Esophagus muscularis mucosa (tissue), 4 donors: ENCODE measurements at regions not wholly inside any gene's neighbourhood (a gene's known extent, or its start where the extent isn't known, plus 50 kb on each side); places are given as distances from the start of the nearest gene placed in this dataset.
A peak's percentile ranks its signal among the peaks of the same experiment; 100 is the strongest.

ENCODE experiments used
- DNase-seq: peaks from one replicate; pipeline ENCODE4 v3.0.0-alpha.2; 2017; ENCODE audit errors: extremely low spot score
- H3K27ac ChIP-seq, 4 donors: fragments of 200-600 bp; sonication (generic); replicated peaks in 1 of 4; 1 replicate in 3 of 4; 2 replicates in 1 of 4; pipeline ENCODE4 v1.5.1; 2016 to 2019; ENCODE audit warnings: mild to moderate bottlenecking in 1 of 4
- H3K27me3 ChIP-seq, 4 donors: fragments of 200-600 bp; sonication (generic); one replicate each; pipeline versions ENCODE4 v1.5.1 to v1.6.0; 2016 to 2019
- H3K36me3 ChIP-seq, 4 donors: fragments of 200-600 bp; sonication (generic); one replicate each; pipeline ENCODE4 v1.5.1; 2016 to 2019
- H3K4me1 ChIP-seq, 4 donors: fragments of 200-600 bp; sonication (generic); one replicate each; pipeline ENCODE4 v1.5.1; 2016 to 2019
- H3K4me3 ChIP-seq, 4 donors: fragments of 200-600 bp; sonication (generic); 1 replicate in 2 of 4; 2 replicates in 2 of 4; pipeline ENCODE4 v1.5.1; 2016 to 2019; ENCODE audit warnings: mild to moderate bottlenecking in 4 of 4, moderate library complexity in 1 of 4
- H3K9me3 ChIP-seq, 4 donors: fragments of 200-600 bp; sonication (generic); 1 replicate in 3 of 4; 2 replicates in 1 of 4; pipeline ENCODE4 v1.5.1; 2016 to 2019
- EP300 ChIP-seq: sonication (generic); formaldehyde crosslinking; IDR thresholded peaks from one replicate; pipeline ENCODE4 v1.6.1; 2017; ENCODE audit warnings: antibody characterized with exemption
- POLR2A ChIP-seq: fragments of 450-650 bp; IDR thresholded peaks from one replicate; pipeline ENCODE4 v1.6.1; 2017; ENCODE audit warnings: antibody characterized with exemption, moderate library complexity, mild to moderate bottlenecking, low read depth
- POLR2AphosphoS5 ChIP-seq, 2 donors: sonication (generic); formaldehyde crosslinking; IDR thresholded peaks; one replicate each; pipeline ENCODE4 v1.6.1; 2017; ENCODE audit warnings: antibody characterized with exemption in 2 of 2
- WGBS: methylation state at CpG from one replicate; pipeline ENCODE4 v1.1.5; 2018; 5-methylcytosine and 5-hydroxymethylcytosine counted together
- intact Hi-C: fragments of 100-400 bp; cut with DNase I; formaldehyde crosslinking; loops from one replicate; pipeline ENCODE4 v1.15.1; 2023
- TF ChIP-seq, protein P1 (sequence below), 3 experiments: fragments of 200-600 bp in 2 of 3; fragments of 450-650 bp in 1 of 3; sonication (generic) in 2 of 3; IDR thresholded peaks; one replicate each; pipeline ENCODE4 v1.5.1; 2017 to 2019; ENCODE audit warnings: antibody characterized with exemption in 3 of 3, mild to moderate bottlenecking in 2 of 3, moderate library complexity in 1 of 3

- no peak overlapping the region for H3K4me3 ChIP-seq
- H3K27ac ChIP-seq = no peak overlapping the region
- H3K27me3 ChIP-seq = no peaks in the 10 kb centered on the region
- 88% methylated on average over 2 of the region's 2 CpGs for WGBS
- no peaks in the 10 kb centered on the region for H3K9me3 ChIP-seq
- no peak for DNase-seq
- intact Hi-C loops = no loop called here
- H3K4me1 ChIP-seq = peaks cover 0 to 17% (median 16%) of the 10 kb centered on the region in 4 donors
- H3K36me3 ChIP-seq = no peaks in the 10 kb centered on the region
- TF ChIP-seq EP300 = no peak
- no peak for TF ChIP-seq POLR2A
- TF ChIP-seq, protein P1, sequence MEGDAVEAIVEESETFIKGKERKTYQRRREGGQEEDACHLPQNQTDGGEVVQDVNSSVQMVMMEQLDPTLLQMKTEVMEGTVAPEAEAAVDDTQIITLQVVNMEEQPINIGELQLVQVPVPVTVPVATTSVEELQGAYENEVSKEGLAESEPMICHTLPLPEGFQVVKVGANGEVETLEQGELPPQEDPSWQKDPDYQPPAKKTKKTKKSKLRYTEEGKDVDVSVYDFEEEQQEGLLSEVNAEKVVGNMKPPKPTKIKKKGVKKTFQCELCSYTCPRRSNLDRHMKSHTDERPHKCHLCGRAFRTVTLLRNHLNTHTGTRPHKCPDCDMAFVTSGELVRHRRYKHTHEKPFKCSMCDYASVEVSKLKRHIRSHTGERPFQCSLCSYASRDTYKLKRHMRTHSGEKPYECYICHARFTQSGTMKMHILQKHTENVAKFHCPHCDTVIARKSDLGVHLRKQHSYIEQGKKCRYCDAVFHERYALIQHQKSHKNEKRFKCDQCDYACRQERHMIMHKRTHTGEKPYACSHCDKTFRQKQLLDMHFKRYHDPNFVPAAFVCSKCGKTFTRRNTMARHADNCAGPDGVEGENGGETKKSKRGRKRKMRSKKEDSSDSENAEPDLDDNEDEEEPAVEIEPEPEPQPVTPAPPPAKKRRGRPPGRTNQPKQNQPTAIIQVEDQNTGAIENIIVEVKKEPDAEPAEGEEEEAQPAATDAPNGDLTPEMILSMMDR (IDR thresholded peaks at IDR 0.05) = no peak
- TF ChIP-seq POLR2AphosphoS5 (IDR thresholded peaks at IDR 0.05) = no peak
These were observed 151.8 kb downstream of the RDH14 start for GRCh38 chr2:18408638-18409037.

DNA sequence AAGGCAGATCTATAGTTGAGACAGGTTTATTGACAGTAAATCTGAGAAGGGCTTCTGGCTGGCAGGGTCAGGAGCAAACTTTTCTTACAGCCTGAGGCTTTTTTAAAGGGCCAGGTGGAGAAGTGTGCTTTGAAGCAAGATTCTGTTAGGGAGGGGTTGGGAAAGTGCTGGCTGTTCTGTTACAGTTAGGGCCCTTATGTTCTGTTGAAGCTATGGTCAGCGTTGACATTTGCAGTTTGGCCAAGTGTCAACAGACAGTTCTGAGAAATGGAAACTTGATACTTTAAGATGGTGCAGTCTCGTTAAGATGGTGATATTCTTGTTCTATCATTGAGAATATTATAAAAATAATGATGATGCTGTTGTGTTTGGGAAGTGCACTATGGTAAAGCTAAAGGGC lies 154.2 kb downstream of the RDH14 start:
- Histone ChIP-seq H3K27ac (no peak overlapping the region), H3K4me1 (peaks cover 0 to 10% (median 8%) of the 10 kb centered on the region in 4 donors), H3K27me3 (no peaks in the 10 kb centered on the region), H3K9me3 (no peaks in the 10 kb centered on the region), H3K36me3 (no peaks in the 10 kb centered on the region), H3K4me3 (no peak overlapping the region)
- TF ChIP-seq POLR2A (no peak), POLR2AphosphoS5 (IDR thresholded peaks at IDR 0.05) (no peak), EP300 (no peak)
- TF ChIP-seq, protein P1 (IDR thresholded peaks at IDR 0.05) = no peak
- intact Hi-C loops = no loop called here
- 30% methylated on average over 2 of the region's 2 CpGs for WGBS
- DNase-seq = no peak

DNA sequence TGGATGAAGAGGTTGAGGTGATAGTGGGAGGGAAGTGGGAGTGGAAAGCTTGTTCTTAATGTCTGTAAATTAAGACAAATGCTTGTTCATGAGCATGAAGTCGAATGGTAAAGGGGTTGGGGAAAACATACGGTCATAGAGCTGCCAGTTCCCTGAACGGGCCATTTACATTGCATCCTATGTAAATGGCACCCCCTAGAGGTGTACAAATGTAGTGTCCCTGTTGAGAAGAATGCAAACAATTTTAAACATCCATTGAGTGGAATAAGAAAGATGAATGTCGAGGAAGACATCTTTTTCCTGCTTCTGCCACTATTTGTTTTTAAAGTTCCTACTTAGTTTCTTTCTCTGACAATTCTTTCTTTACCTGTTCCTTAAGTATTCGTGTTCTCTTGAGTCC lies 155.7 kb downstream of the RDH14 start:
- Histone ChIP-seq H3K36me3 (no peaks in the 10 kb centered on the region), H3K27me3 (no peaks in the 10 kb centered on the region), H3K4me3 (no peak overlapping the region), H3K4me1 (peaks cover 0 to 10% (median 8%) of the 10 kb centered on the region in 4 donors), H3K9me3 (no peaks in the 10 kb centered on the region), H3K27ac (no peak overlapping the region)
- intact Hi-C loops = no loop called here
- TF ChIP-seq, protein P1 (IDR thresholded peaks at IDR 0.05) = peak in 1 of 3 experiments; percentile 10
- TF ChIP-seq EP300 = no peak
- DNase-seq = no peak
- WGBS = 84% methylated on average over 5 of the region's 5 CpGs

DNA sequence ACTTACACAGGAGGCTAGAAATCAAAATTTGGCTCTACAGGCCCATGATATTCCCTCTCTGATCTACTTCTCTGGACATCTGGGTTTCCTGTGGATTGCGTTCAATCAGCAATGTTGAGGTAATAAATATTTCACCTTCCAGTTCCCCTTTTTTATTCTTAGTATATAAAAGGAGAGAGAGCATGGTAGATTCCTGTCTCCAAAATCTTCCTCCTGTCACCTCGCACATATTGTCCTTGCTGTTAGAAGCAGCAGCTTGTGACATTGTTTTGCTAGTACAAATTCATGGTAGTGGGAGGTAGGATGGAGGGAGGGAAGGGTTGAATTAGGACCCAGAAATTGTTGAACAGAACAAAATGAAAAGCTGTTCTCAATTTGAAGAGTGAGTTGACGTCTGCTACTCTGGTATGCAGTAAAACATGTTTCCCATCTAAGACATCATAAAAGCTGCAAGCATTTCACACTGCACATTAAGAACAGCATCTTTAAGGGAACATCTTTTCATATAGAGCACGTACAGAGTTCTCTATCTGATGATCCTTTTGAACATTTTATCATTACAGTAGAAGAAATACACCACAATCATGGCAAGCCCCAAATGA lies 156.4 kb downstream of the RDH14 start:
- intact Hi-C loops = no loop called here
- WGBS = 79% methylated on average over 4 of the region's 4 CpGs
- Histone ChIP-seq H3K36me3 (no peaks in the 10 kb centered on the region), H3K4me1 (peaks cover 0 to 10% (median 8%) of the 10 kb centered on the region in 4 donors), H3K4me3 (no peak overlapping the region), H3K27me3 (no peaks in the 10 kb centered on the region), H3K9me3 (no peaks in the 10 kb centered on the region), H3K27ac (no peak overlapping the region)
- TF ChIP-seq EP300 = no peak
- TF ChIP-seq, protein P1 (IDR thresholded peaks at IDR 0.05) = no peak
- no peak for TF ChIP-seq POLR2A
- no peak for TF ChIP-seq POLR2AphosphoS5 (IDR thresholded peaks at IDR 0.05)
- DNase-seq = no peak

GRCh38 chr2:18402831-18403230 lies 157.6 kb downstream of the RDH14 start:
- Histone ChIP-seq H3K4me1 (peaks cover 0 to 10% (median 8%) of the 10 kb centered on the region in 4 donors), H3K27ac (no peak overlapping the region), H3K4me3 (no peak overlapping the region), H3K27me3 (no peaks in the 10 kb centered on the region), H3K36me3 (no peaks in the 10 kb centered on the region), H3K9me3 (no peaks in the 10 kb centered on the region)
- TF ChIP-seq POLR2AphosphoS5 (IDR thresholded peaks at IDR 0.05) = no peak
- TF ChIP-seq POLR2A = no peak
- TF ChIP-seq, protein P1 (IDR thresholded peaks at IDR 0.05) = no peak
- TF ChIP-seq EP300 = no peak
- WGBS = 81% methylated on average over 2 of the region's 2 CpGs
- DNase-seq = no peak
- intact Hi-C loops = no loop called here
